GM12874 (cell line): ENCODE measurements at regions not wholly inside any gene's neighbourhood (a gene's known extent, or its start where the extent isn't known, plus 50 kb on each side); places are given as distances from the start of the nearest gene placed in this dataset.

Experiments
- TF ChIP-seq, protein P1 (sequence below): IDR thresholded peaks from 2 replicates; pipeline ENCODE4 v1.5.1; 2011; ENCODE audit warnings: low read depth, mild to moderate bottlenecking, control low read depth, low read length, moderate library complexity; ENCODE audit not compliant: insufficient read depth

DNA sequence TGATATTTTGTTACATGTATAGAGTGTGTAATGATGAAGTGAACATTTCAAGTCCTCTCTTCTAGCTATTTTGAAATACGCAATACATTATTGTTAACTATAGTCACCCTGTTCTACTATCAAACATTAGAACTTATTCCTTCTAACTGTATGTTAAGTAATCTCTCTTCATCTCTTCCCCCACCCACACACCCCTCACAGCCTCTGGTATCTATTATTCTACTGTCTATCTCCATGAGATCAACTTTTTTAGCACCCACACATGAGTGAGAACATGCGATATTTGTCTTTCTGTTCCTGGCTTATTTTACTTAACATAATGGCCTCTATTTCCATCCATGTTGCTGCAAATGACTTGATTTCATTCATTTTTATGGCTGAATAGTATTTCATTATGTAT lies 57.7 kb upstream of the EGR2 start:
- TF ChIP-seq, protein P1, sequence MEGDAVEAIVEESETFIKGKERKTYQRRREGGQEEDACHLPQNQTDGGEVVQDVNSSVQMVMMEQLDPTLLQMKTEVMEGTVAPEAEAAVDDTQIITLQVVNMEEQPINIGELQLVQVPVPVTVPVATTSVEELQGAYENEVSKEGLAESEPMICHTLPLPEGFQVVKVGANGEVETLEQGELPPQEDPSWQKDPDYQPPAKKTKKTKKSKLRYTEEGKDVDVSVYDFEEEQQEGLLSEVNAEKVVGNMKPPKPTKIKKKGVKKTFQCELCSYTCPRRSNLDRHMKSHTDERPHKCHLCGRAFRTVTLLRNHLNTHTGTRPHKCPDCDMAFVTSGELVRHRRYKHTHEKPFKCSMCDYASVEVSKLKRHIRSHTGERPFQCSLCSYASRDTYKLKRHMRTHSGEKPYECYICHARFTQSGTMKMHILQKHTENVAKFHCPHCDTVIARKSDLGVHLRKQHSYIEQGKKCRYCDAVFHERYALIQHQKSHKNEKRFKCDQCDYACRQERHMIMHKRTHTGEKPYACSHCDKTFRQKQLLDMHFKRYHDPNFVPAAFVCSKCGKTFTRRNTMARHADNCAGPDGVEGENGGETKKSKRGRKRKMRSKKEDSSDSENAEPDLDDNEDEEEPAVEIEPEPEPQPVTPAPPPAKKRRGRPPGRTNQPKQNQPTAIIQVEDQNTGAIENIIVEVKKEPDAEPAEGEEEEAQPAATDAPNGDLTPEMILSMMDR: no peak

- TF ChIP-seq, protein P1: no peak
Measured at GRCh38 chr10:62870866-62871265, 54.7 kb upstream of the EGR2 start.

GRCh38 chr10:62869958-62870357 lies 53.8 kb upstream of the EGR2 start:
- TF ChIP-seq, protein P1: no peak

DNA sequence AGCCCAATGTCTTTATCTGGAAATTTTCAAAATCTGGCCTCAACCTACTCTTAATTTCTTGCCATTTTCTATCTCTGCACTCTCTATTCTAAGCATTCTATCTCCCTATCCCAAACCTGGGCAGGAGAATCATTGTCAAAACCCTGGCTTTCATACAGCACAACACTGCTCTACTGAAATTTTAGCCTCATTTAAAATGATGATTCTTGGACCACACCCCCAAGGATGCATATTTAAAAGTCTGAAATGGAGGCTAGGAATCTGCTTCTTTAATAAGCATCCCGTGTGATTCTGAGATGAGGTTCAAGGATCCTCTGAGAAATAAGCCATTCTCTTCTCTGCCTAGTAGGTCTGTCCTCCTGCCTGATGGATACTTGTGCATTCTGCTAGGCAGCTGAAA lies 50.8 kb upstream of the EGR2 start:
- TF ChIP-seq, protein P1: no peak

- TF ChIP-seq, protein P1: no peak
Measured at GRCh38 chr10:62866451-62866850, 50.3 kb upstream of the EGR2 start.
